Fibroblast of lung (primary cell): ENCODE measurements at regions not wholly inside any gene's neighbourhood (a gene's known extent, or its start where the extent isn't known, plus 50 kb on each side); places are given as distances from the start of the nearest gene placed in this dataset.

Source experiments
- DNase-seq, 2 donors: peaks; one replicate each; pipeline versions ENCODE4 v3.0.0 to v3.0.0-alpha.2; 2010; ENCODE audit warnings: low read depth in 2 of 2
- H2AFZ ChIP-seq: 2 replicates; pipeline ENCODE4 v1.5.1; 2012; ENCODE audit warnings: low read length, control low read depth, inconsistent platforms
- H3K27ac ChIP-seq: 2 replicates; pipeline ENCODE4 v1.5.1; 2011; ENCODE audit warnings: low read length, control low read depth; ENCODE audit not compliant: insufficient read depth
- H3K27me3 ChIP-seq: 2 replicates; pipeline ENCODE4 v1.5.1; 2011; ENCODE audit warnings: mild to moderate bottlenecking, low read length; ENCODE audit not compliant: control insufficient read depth, insufficient read depth
- H3K36me3 ChIP-seq: 2 replicates; pipeline ENCODE4 v1.5.1; 2011; ENCODE audit warnings: low read length; ENCODE audit not compliant: control insufficient read depth, insufficient read depth
- H3K4me1 ChIP-seq: 2 replicates; pipeline ENCODE4 v1.5.1; 2011; ENCODE audit warnings: low read length; ENCODE audit not compliant: control insufficient read depth, insufficient read depth; ENCODE audit errors: extremely low read depth
- H3K4me2 ChIP-seq: 2 replicates; pipeline ENCODE4 v1.5.1; 2011; ENCODE audit warnings: low read length, control low read depth; ENCODE audit not compliant: insufficient read depth; ENCODE audit errors: extremely low read depth
- H3K4me3 ChIP-seq, 4 experiments: fragments of 200-600 bp in 1 of 4; sonication (generic) in 1 of 4; replicated peaks in 1 of 4; 2 replicates each; pipeline ENCODE4 v1.5.1; 2011 to 2016; ENCODE audit warnings: low read length in 4 of 4, low read depth in 3 of 4, mild to moderate bottlenecking in 3 of 4, control low read depth in 2 of 4, inconsistent platforms in 1 of 4, mixed read lengths in 1 of 4; ENCODE audit not compliant: insufficient read depth in 1 of 4; ENCODE audit errors: control extremely low read depth in 1 of 4
- H3K79me2 ChIP-seq: 2 replicates; pipeline ENCODE4 v1.5.1; 2012; ENCODE audit warnings: mild to moderate bottlenecking, low read length, inconsistent platforms; ENCODE audit not compliant: control insufficient read depth, insufficient read depth
- H3K9ac ChIP-seq: 2 replicates; pipeline ENCODE4 v1.5.1; 2011; ENCODE audit warnings: mild to moderate bottlenecking, low read length, control low read depth; ENCODE audit not compliant: insufficient read depth
- H3K9me3 ChIP-seq: 2 replicates; pipeline ENCODE4 v1.5.1; 2012; ENCODE audit warnings: low read depth, low read length; ENCODE audit not compliant: control insufficient read depth, insufficient read depth
- H4K20me1 ChIP-seq: 2 replicates; pipeline ENCODE4 v1.5.1; 2011; ENCODE audit warnings: low read length; ENCODE audit not compliant: control insufficient read depth, insufficient read depth; ENCODE audit errors: extremely low read depth
- EZH2 ChIP-seq: IDR thresholded peaks from 2 replicates; pipeline ENCODE4 v1.5.1; 2012; ENCODE audit warnings: low read length, control low read depth, mild to moderate bottlenecking; ENCODE audit errors: missing control alignments
- TF ChIP-seq, protein P1 (sequence below), 2 donors: IDR thresholded peaks in 1 of 2; conservative IDR thresholded peaks in 1 of 2; 1 replicate in 1 of 2; 2 replicates in 1 of 2; pipeline ENCODE4 v1.5.1; 2011 to 2012; ENCODE audit warnings: low read length in 2 of 2, control low read depth in 1 of 2, inconsistent platforms in 1 of 2, low read depth in 1 of 2, mild to moderate bottlenecking in 1 of 2

DNA sequence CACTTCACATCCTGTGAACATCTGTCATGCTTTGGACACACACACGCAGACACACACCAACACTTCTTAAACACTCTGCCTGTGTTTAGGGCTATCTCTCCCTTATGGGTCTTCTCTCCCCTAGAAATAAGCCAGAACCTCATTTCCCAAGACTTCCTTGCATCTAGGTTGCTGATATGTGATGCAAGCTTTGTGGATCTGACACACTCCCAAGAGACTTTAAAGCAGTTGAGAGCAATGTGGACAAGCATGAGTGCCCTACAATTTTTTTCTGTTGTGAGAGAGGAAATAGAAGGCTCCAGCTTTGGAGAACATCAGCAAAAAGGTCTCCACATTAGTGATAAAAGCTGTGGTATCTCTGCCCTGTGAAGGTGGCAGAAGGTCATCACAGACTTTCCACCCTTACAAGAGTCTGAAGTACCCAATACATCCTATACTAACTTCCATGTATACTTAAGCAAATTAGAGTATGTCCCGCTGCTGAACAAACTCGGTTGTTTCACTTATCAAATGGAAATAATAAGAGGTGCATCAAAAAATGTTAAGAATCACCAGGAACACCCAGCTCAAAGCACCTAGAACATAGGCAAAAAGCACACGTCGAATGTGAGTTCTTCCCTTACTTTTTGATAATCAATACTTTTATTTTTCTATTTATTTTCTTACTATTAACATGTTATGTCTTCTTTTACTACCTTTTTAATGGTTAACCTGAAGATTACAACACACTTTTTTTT lies 267.6 kb downstream of the SETD4 start:
- TF ChIP-seq, protein P1, sequence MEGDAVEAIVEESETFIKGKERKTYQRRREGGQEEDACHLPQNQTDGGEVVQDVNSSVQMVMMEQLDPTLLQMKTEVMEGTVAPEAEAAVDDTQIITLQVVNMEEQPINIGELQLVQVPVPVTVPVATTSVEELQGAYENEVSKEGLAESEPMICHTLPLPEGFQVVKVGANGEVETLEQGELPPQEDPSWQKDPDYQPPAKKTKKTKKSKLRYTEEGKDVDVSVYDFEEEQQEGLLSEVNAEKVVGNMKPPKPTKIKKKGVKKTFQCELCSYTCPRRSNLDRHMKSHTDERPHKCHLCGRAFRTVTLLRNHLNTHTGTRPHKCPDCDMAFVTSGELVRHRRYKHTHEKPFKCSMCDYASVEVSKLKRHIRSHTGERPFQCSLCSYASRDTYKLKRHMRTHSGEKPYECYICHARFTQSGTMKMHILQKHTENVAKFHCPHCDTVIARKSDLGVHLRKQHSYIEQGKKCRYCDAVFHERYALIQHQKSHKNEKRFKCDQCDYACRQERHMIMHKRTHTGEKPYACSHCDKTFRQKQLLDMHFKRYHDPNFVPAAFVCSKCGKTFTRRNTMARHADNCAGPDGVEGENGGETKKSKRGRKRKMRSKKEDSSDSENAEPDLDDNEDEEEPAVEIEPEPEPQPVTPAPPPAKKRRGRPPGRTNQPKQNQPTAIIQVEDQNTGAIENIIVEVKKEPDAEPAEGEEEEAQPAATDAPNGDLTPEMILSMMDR (conservative IDR thresholded peaks at IDR 0.05 in 1 of 2, IDR thresholded peaks at IDR 0.05 in 1 of 2; ENCODE audit: low read depth in 1 of 2, low read length in 2 of 2): no peak
- TF ChIP-seq EZH2: no peak
- no peak overlapping the region for H3K9ac ChIP-seq
- H3K4me2 ChIP-seq: no peak overlapping the region

DNA sequence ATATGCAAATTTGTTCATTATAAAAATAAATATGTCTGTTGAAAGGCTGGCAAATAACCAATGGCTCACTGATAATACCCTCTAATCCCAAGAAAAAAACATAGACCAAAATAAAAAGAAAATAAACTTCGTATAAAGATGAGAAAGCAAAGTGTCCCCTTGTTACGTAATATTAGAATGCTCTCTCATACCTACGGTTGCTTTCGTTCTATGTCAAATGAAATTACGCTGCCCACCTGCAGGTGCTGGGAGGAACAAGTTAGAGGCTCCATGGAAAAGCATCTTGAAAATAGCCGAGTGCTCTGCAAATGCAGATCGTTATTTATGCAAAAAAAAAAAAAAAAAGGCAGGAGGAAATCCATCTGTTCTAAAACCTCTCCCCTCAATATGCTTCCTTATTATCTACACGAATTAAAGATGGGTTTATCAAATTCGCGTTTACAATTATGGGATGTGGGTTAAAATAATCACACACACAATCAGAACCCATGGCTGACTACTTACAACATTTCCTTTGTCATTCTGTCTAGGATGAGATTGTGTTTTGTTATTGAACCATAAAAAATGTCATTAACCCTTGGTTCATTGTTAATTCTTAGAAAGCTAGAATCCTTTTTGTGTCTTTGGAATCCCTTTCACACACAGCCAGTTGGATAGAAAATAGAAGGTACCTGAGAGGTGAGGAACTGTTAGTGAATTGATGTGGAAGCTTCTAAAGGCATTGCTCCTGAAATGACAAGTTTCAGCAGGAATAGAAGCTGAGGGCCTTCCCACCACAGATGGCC lies 268.6 kb downstream of the SETD4 start:
- no peaks in the 10 kb centered on the region for H3K27me3 ChIP-seq
- no peak for DNase-seq
- no peak overlapping the region for H3K27ac ChIP-seq
- H3K4me3 ChIP-seq: no peak overlapping the region
- H3K9ac ChIP-seq: no peak overlapping the region
- H3K79me2 ChIP-seq: no peaks in the 10 kb centered on the region
- H3K4me1 ChIP-seq: no peaks in the 10 kb centered on the region
- no peaks in the 10 kb centered on the region for H3K36me3 ChIP-seq
- no peaks in the 10 kb centered on the region for H4K20me1 ChIP-seq
- no peak for TF ChIP-seq EZH2
- TF ChIP-seq, protein P1 (conservative IDR thresholded peaks at IDR 0.05 in 1 of 2, IDR thresholded peaks at IDR 0.05 in 1 of 2; ENCODE audit: low read depth in 1 of 2, low read length in 2 of 2): no peak
- H3K4me2 ChIP-seq: no peak overlapping the region
- no peak overlapping the region for H2AFZ ChIP-seq
- no peaks in the 10 kb centered on the region for H3K9me3 ChIP-seq

More for the DNA sequence above, 267.6 kb downstream of the SETD4 start:
- Histone ChIP-seq H3K4me1 (no peaks in the 10 kb centered on the region), H3K9me3 (no peaks in the 10 kb centered on the region), H4K20me1 (no peaks in the 10 kb centered on the region), H3K27ac (no peak overlapping the region), H3K36me3 (no peaks in the 10 kb centered on the region), H3K79me2 (no peaks in the 10 kb centered on the region), H3K27me3 (no peaks in the 10 kb centered on the region), H3K4me3 (no peak overlapping the region), H2AFZ (no peak overlapping the region)
- no peak for DNase-seq

DNA sequence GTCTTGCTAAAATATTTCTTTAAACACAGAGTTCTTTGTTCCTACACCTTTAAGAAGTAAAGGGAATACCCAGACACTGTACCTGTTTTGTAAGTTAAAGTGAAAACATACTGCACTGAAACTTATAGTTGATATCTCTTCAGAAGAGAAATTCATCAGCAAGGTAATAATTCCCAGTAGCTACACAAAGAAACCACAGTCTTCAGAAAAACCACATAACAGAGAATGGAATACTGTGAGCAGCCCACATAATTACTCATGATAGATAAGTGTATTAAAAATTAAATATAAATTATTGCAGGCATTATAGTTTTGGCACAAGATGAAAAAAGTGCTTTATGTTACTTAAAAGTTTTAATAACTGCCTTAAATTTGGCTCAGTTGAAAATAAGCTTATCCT lies 276.6 kb downstream of the SETD4 start:
- H3K4me2 ChIP-seq: no peak overlapping the region
- no peaks in the 10 kb centered on the region for H3K27me3 ChIP-seq
- peaks cover 4% of the 10 kb centered on the region for H3K4me1 ChIP-seq
- H3K9me3 ChIP-seq: no peaks in the 10 kb centered on the region
- H3K36me3 ChIP-seq: no peaks in the 10 kb centered on the region
- TF ChIP-seq EZH2: no peak
- TF ChIP-seq, protein P1 (conservative IDR thresholded peaks at IDR 0.05 in 1 of 2, IDR thresholded peaks at IDR 0.05 in 1 of 2; ENCODE audit: low read depth in 1 of 2, low read length in 2 of 2): no peak
- H3K79me2 ChIP-seq: no peaks in the 10 kb centered on the region
- H3K27ac ChIP-seq: no peak overlapping the region
- H2AFZ ChIP-seq: no peak overlapping the region
- peak in 1 of 2 donors; percentile 47 for DNase-seq
- no peak overlapping the region for H3K9ac ChIP-seq
- no peak overlapping the region for H3K4me3 ChIP-seq
- H4K20me1 ChIP-seq: no peaks in the 10 kb centered on the region
